HG03378 (cell line): ENCODE measurements at regions not wholly inside any gene's neighbourhood (a gene's known extent, or its start where the extent isn't known, plus 50 kb on each side); places are given as distances from the start of the nearest gene placed in this dataset.
"Not testable (repeated sequence)": the region's sequence is repeated elsewhere in the genome, so short reads cannot be mapped to it uniquely, and the experiment has no call there.

Experiments used
- ATAC-seq: cut with Tn5 transposase; IDR thresholded peaks from one replicate; pipeline ENCODE4 v1.9.1; 2021; ENCODE audit warnings: mild to moderate bottlenecking, moderate library complexity; ENCODE audit not compliant: unreplicated experiment

DNA sequence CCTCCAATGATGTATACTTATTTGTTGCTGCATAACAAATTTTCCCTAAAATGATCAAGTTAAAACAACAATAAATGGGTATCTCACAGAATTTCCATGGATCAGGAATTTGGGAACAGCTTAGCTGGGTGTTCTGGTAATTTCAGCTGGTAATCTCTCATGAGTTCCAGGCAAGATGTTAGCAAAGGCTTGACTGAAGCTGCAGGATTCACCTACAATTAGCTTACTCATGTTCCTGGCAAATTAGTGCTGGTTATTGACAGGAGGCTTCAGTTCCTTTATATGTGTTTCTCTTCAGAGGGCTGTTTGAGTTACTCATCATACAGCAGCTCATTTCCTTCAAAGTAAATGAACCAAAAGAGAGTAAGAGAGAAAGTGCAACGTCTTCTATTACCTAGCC is 506.3 kb upstream of the IMPG1 start:
- no peak for ATAC-seq

GRCh38 chr6:76574746-76575145 is 502.3 kb upstream of the IMPG1 start:
- no peak for ATAC-seq

DNA sequence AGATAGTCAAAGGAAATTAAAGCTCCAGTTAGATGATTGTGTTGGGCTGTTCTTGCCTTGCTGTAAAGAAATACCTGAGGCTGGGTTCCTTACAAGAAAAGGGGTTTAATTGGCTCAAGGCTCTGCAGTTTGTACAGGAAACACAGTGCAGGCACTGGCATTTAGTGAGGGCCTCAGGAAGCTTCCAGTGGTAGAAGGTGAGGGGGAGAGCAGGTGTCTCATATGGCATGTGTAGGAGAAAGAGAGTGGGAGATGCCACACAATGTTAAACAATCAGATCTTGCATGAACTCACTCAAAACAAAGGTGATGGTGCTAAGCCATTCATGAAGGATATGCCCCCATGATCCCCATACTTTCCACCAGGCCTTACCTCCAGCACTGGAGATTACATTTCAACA is 493.5 kb upstream of the IMPG1 start:
- no peak for ATAC-seq

- not testable (repeated sequence) for ATAC-seq
Measured at GRCh38 chr6:76562371-76562770, 489.9 kb upstream of the IMPG1 start.

DNA sequence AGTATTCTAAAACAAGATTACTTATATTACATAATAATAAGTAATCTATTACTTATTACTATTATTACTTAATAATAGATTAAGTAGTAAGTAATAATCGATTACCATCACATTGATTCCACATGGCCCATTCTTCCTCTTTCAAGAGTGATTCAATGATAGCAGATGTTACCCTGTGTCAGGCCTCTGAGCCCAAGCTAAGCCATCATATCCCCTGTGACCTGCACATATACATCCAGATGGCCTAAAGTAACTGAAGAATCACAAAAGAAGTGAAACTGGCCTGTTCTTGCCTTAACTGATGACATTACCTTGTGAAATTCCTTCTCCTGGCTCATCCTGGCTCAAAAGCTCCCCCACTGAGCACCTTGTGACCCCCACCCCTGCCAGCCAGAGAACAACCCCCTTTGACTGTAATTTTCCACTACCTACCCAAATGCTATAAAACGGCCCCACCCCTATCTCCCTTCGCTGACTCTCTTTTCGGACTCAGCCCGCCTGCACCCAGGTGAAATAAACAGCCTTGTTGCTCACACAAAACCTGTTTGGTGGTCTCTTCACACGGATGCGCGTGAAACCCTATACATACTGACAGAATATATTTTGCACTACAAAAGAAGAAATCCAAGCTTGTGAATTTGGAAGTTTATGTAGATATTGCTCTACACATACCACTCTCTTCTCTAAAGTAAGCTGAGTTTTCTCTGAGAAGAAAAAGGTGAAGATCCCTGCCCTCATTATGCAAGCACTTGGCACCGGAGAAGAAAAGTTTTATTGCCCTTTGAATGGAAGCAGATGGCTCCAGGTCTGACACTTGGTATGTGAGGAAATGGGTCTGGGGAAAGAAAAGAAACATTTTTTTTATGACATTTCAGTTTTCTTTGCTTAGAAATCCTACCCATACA is 488.6 kb upstream of the IMPG1 start:
- not testable (repeated sequence) for ATAC-seq

DNA sequence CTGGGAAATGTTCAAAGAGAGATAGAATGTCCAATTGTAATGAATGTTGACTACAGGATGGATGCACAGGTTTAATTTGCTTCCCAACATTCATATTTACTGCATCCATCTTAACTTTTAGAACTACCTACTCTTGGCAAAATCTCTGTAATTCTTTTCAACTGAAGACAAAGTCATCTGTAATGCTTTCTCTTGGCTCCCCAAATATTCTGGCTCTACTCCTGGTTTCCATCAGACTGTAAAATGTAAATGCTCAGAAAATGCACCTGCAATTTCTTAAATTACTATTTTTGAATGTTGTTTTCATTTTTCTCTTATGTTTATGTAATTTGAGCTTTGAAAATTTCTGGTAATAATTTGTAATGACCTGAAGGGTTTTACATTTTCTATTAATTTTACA is 480.8 kb upstream of the IMPG1 start:
- no peak for ATAC-seq

- no peak for ATAC-seq
Measured at GRCh38 chr6:76552268-76552667, 479.8 kb upstream of the IMPG1 start.

DNA sequence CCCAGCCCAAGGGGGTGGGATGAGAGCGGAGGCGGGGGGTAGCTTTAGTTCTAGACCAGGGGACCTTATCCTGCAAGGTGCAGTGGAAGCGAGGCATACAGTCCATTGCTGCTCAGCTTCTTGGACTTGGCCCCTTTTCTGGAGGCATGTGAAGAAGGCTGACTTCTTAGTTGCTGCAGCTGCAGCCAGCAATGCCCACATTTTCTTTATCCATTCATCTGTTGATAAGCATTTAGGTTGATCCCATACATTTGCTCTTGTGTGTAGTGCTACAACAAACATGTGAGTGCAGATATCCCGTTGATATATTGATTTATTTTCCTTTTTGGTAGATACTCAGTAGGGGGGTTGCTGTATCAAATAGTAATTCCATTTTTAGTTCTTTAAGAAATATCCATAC is 461.2 kb upstream of the IMPG1 start:
- ATAC-seq, result no peak

DNA sequence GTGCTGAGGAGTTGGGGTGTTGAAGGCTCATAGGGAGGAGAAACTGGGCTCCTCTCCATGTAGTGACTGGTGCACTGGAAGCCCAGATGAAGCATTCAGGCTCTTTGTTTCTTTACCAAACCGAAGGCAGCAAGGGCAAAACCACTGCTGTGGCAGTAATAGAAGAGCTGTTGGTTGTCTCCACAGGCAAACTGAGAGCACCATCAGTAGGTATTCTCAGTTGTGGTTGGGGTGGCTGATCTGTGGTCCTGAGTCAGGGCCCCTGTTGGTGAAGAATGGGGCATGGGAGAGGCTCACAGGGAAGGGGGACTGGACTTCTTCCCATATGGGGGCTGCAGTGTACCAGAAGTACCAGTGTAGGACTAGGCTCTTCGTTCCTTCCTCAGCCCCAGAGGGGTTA is 460.2 kb upstream of the IMPG1 start:
- ATAC-seq, result no peak

- no peak for ATAC-seq
Measured at GRCh38 chr6:76518443-76518842, 446.0 kb upstream of the IMPG1 start.

GRCh38 chr6:76516924-76517323 is 444.5 kb upstream of the IMPG1 start:
- no peak for ATAC-seq

DNA sequence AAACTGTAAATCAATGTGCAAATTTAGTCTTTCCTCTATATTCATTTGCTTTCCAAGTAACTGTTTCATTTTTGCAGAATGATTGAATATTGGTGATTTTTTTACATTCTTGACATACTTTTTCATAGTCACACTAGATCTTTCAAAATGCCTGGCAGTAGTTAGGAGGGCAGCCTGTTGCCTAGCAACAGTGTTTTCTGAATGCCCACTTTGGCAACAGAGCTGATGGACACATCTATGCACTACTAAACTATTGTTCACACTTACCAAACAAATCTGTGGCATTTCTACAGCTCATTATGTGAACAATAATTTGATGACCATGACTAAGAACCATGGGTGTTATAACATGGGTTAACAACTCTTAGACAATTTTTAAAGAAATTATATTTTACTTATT is 438.0 kb upstream of the IMPG1 start:
- no peak for ATAC-seq

- ATAC-seq, result no peak
Measured at GRCh38 chr6:76509397-76509796, 436.9 kb upstream of the IMPG1 start.

- no peak for ATAC-seq
Measured at GRCh38 chr6:76506808-76507207, 434.3 kb upstream of the IMPG1 start.

DNA sequence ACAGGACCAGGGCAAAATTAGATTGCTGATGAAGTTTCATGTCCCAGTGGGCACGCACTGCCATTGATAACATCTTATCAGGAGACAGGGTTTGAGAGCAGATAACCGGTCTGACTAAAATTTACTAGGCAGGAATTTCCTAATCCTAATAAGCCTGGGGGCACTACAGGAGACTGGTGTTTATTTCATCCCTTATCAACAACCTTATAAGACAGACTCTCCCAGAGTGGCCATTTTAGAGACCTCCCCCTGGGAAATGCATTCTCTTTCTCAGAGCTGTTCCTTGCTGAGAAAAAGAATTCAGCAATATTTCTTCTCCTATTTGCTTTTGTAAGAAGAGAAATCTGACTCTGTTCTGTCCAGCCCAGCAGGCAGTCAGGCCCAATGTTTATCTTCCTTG is 423.4 kb upstream of the IMPG1 start:
- ATAC-seq, result no peak

DNA sequence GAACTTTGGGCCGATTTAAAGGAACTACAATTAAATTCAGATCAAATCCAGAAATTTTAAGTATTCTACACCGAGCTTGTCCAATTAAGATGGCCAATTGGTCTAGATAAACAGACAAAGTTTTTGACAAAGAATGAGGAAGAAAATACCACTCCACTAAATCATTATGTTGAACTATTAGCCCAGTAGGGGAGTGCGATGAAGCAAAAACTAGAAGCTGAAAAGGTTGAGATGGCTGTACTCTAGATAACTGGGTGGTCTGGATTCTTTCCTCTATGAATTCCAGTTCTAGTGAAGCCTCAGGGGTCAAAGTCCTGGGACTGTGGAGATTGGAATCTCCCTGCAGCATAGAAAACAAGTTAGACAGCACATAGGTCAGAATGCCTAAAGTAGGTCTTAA is 418.9 kb upstream of the IMPG1 start:
- ATAC-seq, result not testable (repeated sequence)

DNA sequence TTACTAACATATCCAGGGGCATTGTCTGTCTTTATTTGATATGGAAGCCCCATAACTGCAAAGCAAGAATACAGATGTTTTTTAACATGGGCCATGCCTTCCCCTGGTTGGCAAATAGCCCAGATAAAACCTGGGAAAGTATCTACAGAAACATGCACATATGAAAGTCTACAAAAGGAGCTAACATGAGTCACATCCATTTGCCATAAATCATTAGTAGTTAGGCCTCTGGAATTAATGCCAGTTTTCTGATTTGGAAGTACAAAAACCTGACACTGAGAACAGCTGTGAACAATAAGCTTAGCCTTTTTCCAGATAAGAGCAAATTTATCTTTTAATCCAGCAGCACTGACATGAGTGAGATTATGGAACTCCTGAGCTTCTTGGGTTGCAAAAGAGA is 418.0 kb upstream of the IMPG1 start:
- ATAC-seq, result no peak

DNA sequence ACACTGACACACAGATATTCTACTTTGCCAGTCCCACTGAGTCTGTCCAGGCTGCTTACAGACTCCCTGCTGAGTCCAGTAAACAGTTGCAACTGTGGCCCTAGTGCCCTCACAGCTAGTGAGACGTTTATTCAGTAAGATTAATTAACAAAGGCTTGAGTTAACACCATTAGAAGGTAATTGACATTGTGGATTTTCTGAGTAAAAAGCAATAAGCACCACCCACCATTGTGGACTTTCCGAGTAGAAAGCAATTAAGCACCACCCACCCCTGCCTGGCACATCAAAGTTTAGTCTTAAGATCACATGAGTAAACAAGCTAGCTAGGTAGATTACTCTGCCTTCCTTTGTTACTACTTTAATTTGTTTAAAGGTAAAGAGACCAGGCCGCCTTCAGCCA is 408.6 kb upstream of the IMPG1 start:
- ATAC-seq, result no peak

DNA sequence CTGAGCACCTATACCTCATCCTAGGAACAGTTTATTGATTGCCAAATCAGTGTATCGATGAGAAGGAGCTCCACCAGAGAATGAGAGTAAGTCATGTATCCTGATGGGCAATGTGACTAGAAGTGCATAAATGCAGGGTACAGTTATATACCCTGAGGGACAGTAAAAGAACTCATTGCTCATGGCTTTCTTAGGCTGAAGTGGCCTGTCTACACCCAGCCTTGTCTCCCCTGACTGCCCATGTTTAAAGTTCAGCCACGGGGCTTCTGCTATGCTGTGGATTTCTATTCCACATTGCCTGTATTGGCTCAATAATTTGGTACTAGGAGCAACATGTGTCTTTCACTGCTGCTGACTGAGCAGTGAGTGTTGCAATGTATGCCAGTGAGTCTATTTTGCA is 400.4 kb upstream of the IMPG1 start:
- ATAC-seq, result no peak

DNA sequence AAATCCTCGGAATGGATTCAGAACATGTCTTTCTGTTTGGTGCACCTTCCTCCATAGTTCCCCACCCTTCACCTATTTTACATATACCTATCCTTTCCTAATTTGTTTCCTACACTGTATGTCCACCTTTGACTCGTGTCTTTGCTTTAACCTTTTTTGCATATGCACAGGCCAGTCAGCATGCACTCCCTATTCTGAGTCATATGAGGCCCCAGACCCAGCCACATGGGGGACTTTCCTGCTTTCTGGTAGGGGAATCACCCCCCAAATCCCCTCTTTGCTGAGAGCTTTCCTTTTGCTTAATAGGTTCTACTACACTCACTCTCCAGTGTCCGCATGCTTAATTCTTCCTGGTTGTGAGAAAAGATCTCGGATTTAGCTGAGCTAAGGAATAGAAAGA is 393.8 kb upstream of the IMPG1 start:
- ATAC-seq, result no peak

DNA sequence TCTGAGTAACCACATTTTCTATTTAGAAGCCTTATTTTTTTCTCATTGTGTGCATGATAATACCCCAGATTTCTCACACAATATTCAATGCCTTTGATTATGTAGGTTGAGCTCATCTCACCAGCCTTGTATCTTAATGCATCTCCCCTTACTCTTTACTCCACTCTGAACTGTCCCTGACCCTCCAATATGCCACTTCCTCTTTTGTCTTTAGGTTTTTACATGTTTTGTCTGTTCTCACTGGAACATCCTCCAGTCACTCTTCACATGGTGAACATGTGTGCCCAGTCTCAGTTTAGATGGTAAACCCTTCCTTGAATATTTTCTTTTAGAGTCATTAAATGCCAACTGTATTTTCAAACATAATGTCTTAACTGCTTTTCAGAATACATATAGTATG is 392.9 kb upstream of the IMPG1 start:
- no peak for ATAC-seq

DNA sequence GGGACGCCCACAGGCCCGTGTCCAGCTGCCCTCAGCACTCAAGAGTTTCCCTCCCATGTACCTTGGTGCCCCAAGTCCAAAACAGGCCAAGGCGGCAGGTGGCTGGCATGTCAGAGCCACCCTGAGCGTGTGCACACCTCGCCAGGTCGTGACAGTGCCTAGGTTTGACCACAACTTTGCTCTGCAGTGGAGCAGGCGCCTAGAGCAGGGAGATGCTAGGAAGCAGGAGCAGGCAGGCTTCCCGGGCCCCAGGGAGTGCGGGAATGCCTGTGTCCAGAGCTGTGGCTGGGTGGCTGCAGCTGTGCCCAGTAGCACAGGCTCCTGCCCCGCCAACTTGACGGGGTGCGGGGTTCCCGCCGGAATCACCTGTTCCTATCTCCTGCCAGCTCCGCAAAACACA is 380.8 kb upstream of the IMPG1 start:
- ATAC-seq, result no peak
